Vagina (tissue), 2 donors: ENCODE measurements at regions not wholly inside any gene's neighbourhood (a gene's known extent, or its start where the extent isn't known, plus 50 kb on each side); places are given as distances from the start of the nearest gene placed in this dataset.

Experiments
- DNase-seq, 2 donors: peaks; one replicate each; pipeline ENCODE4 v3.0.0-alpha.2; 2017; ENCODE audit errors: extremely low spot score in 2 of 2
- H3K27ac ChIP-seq: fragments of 200-600 bp; sonication (generic); one replicate; pipeline ENCODE4 v1.5.1; 2019
- H3K27me3 ChIP-seq: fragments of 200-600 bp; sonication (generic); one replicate; pipeline ENCODE4 v1.5.1; 2019
- H3K36me3 ChIP-seq, 2 donors: fragments of 200-600 bp; sonication (generic); one replicate each; pipeline ENCODE4 v1.5.1; 2017 to 2019
- H3K4me1 ChIP-seq: fragments of 200-600 bp; sonication (generic); one replicate; pipeline ENCODE4 v1.5.1; 2019
- H3K4me3 ChIP-seq, 2 donors: fragments of 200-600 bp; sonication (generic); 1 replicate in 1 of 2; 2 replicates in 1 of 2; pipeline ENCODE4 v1.5.1; 2016 to 2019
- H3K9me3 ChIP-seq: fragments of 200-600 bp; sonication (generic); one replicate; pipeline ENCODE4 v1.5.1; 2019
- CTCF ChIP-seq, 3 experiments: fragments of 450-650 bp in 2 of 3; fragments of 200-600 bp in 1 of 3; sonication (generic) in 1 of 3; IDR thresholded peaks; one replicate each; pipeline ENCODE4 v1.5.1; 2017 to 2019; ENCODE audit warnings: antibody characterized with exemption in 3 of 3, mild to moderate bottlenecking in 2 of 3, moderate library complexity in 2 of 3
- POLR2A ChIP-seq, 2 donors: fragments of 450-650 bp; IDR thresholded peaks; one replicate each; pipeline ENCODE4 v1.6.1; 2017; ENCODE audit warnings: antibody characterized with exemption in 2 of 2, mild to moderate bottlenecking in 2 of 2, moderate library complexity in 2 of 2
- POLR2AphosphoS5 ChIP-seq, 2 donors: sonication (generic); formaldehyde crosslinking; IDR thresholded peaks; one replicate each; pipeline ENCODE4 v1.9.0; 2017; ENCODE audit warnings: antibody characterized with exemption in 2 of 2, mild to moderate bottlenecking in 2 of 2, low read depth in 1 of 2; ENCODE audit not compliant: insufficient read depth in 1 of 2
- intact Hi-C: fragments of 100-400 bp; cut with DNase I; formaldehyde crosslinking; loops from one replicate; pipeline ENCODE4 v1.15.1; 2023

- no peak for DNase-seq
- peaks cover 4% of the 10 kb centered on the region for H3K4me1 ChIP-seq
- H3K9me3 ChIP-seq, result no peaks in the 10 kb centered on the region
- intact Hi-C loops, result no loop called here
- no peak for TF ChIP-seq POLR2A (IDR thresholded peaks at IDR 0.05)
- no peak for TF ChIP-seq CTCF (IDR thresholded peaks at IDR 0.05)
- no peak for TF ChIP-seq POLR2AphosphoS5 (IDR thresholded peaks at IDR 0.05; ENCODE audit: insufficient read depth in 1 of 2, low read depth in 1 of 2)
- H3K27ac ChIP-seq, result no peak overlapping the region
- H3K27me3 ChIP-seq, result no peaks in the 10 kb centered on the region
- H3K36me3 ChIP-seq, result no peaks in the 10 kb centered on the region
- no peak overlapping the region for H3K4me3 ChIP-seq
Observed at GRCh38 chr6:133835901-133836300, 53.0 kb upstream of the TCF21 start.

GRCh38 chr6:133837801-133838349, 51.0 kb upstream of the TCF21 start:
- Histone ChIP-seq H3K4me3 (peak overlapping the region in 1 of 2 donors; percentile 26), H3K4me1 (peaks cover 4% of the 10 kb centered on the region), H3K36me3 (no peaks in the 10 kb centered on the region), H3K9me3 (no peaks in the 10 kb centered on the region), H3K27me3 (no peaks in the 10 kb centered on the region), H3K27ac (no peak overlapping the region)
- TF ChIP-seq POLR2A (IDR thresholded peaks at IDR 0.05) (no peak), POLR2AphosphoS5 (IDR thresholded peaks at IDR 0.05; ENCODE audit: insufficient read depth in 1 of 2, low read depth in 1 of 2) (peak in 1 of 2 donors; percentile 24), CTCF (IDR thresholded peaks at IDR 0.05) (peak in 1 of 3 experiments; percentile 38)
- intact Hi-C loops, result no loop called here
- no peak for DNase-seq
